BE2C (cell line): ENCODE measurements at regions not wholly inside any gene's neighbourhood (a gene's known extent, or its start where the extent isn't known, plus 50 kb on each side); places are given as distances from the start of the nearest gene placed in this dataset.
"Not testable (repeated sequence)": the region's sequence is repeated elsewhere in the genome, so short reads cannot be mapped to it uniquely, and the experiment has no call there.

ENCODE experiments used
- DNase-seq: peaks from one replicate; pipeline ENCODE4 v3.0.0-alpha.2; 2020
- H3K27me3 ChIP-seq: fragments of 250-450 bp; sonication (Bioruptor Pico); 2 replicates; pipeline ENCODE4 v1.5.1; 2020; ENCODE audit warnings: mild to moderate bottlenecking
- H3K36me3 ChIP-seq: fragments of 250-450 bp; sonication (Bioruptor Pico); 2 replicates; pipeline ENCODE4 v1.5.1; 2020; ENCODE audit warnings: mild to moderate bottlenecking
- H3K4me1 ChIP-seq: fragments of 250-450 bp; sonication (Bioruptor Pico); 2 replicates; pipeline ENCODE4 v1.5.1; 2020
- H3K4me3 ChIP-seq: 2 replicates; pipeline ENCODE4 v1.5.1; 2011; ENCODE audit warnings: low read depth, low read length
- H3K9me3 ChIP-seq: fragments of 250-450 bp; sonication (Bioruptor Pico); 2 replicates; pipeline ENCODE4 v1.5.1; 2020
- CTCF ChIP-seq: IDR thresholded peaks from 2 replicates; pipeline ENCODE4 v1.5.1; 2012; ENCODE audit warnings: mild to moderate bottlenecking, low read depth, low read length

DNA sequence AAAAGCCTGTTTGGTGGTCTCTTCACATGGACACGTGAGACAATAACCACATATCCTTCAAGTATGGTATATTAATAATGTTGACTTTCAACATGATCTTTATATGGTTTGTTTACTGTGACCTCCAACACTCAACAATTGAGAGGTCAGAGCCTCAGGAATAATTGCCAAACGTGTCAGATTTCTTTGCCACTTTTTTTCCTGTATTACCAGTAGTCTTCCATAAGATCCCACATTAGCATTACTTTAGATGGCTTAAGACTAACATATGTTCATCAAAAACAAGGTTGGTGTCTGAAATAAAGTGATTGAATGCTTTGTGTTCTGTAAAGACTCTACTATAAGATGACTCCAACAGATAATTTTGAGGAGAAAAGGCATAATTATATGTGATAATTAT, 118.7 kb upstream of the F3 start:
- H3K27me3 ChIP-seq = no peaks in the 10 kb centered on the region
- H3K4me3 ChIP-seq = no peak overlapping the region
- no peak for DNase-seq
- H3K4me1 ChIP-seq = no peaks in the 10 kb centered on the region
- no peaks in the 10 kb centered on the region for H3K9me3 ChIP-seq
- no peak for TF ChIP-seq CTCF
- no peaks in the 10 kb centered on the region for H3K36me3 ChIP-seq

DNA sequence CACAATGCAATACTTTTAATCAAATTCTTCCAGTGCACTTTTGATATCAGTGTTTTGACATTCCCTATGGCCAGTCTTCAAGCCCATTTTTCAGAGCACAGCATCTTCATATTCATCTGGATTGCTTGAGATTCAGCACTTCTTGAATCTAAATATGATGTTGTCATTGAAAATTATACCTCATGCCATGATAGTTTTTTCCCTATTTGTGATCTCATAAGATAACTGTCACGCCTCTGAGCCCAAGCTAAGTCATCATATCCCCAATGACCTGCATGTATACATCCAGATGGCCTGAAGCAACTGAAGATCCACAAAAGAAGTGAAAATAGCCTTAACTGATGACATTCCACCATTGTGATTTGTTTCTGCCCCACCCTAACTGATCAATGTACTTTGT, 117.6 kb upstream of the F3 start:
- H3K4me1 ChIP-seq, H3K36me3 ChIP-seq, H3K9me3 ChIP-seq, H3K27me3 ChIP-seq, DNase-seq, H3K4me3 ChIP-seq: not testable (repeated sequence)

GRCh38 chr1:94658221-94658620, 116.7 kb upstream of the F3 start:
- Histone ChIP-seq H3K4me3 (no peak overlapping the region), H3K27me3 (no peaks in the 10 kb centered on the region), H3K36me3 (no peaks in the 10 kb centered on the region), H3K9me3 (no peaks in the 10 kb centered on the region), H3K4me1 (no peaks in the 10 kb centered on the region)
- TF ChIP-seq CTCF = no peak
- DNase-seq = no peak

DNA sequence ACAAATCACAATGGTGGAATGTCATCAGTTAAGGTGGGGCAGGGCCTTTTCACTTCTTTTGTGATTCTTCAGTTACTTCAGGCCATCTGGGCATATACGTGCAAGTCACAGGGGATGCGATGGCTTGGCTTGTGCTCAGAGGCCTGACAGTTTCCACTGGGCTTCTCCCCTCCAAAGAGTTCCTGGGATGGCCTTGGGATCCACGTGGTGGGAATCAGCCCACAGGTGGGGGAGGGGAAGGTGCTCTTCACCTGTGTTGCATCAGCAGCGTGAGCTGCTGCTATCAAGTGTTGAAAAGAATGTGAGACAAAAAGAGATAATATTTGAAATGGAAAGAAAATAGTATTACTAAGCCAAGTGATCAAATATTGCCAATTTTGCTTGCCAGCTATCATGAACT, 116.2 kb upstream of the F3 start:
- not testable (repeated sequence) for H3K27me3 ChIP-seq, H3K4me3 ChIP-seq, H3K36me3 ChIP-seq, DNase-seq, H3K4me1 ChIP-seq, H3K9me3 ChIP-seq

- Histone ChIP-seq H3K36me3 (no peaks in the 10 kb centered on the region), H3K27me3 (no peaks in the 10 kb centered on the region), H3K4me1 (no peaks in the 10 kb centered on the region), H3K4me3 (no peak overlapping the region), H3K9me3 (no peaks in the 10 kb centered on the region)
- no peak for TF ChIP-seq CTCF
- no peak for DNase-seq
Observed at GRCh38 chr1:94656967-94657366, 115.4 kb upstream of the F3 start.

GRCh38 chr1:94654919-94655318, 113.4 kb upstream of the F3 start:
- Histone ChIP-seq H3K27me3 (no peaks in the 10 kb centered on the region), H3K36me3 (no peaks in the 10 kb centered on the region)

GRCh38 chr1:94654459-94654858, 112.9 kb upstream of the F3 start:
- DNase-seq = no peak
- H3K4me3 ChIP-seq = no peak overlapping the region
- TF ChIP-seq CTCF = no peak
- H3K9me3 ChIP-seq = no peaks in the 10 kb centered on the region
- no peaks in the 10 kb centered on the region for H3K27me3 ChIP-seq
- H3K4me1 ChIP-seq = no peaks in the 10 kb centered on the region
- no peaks in the 10 kb centered on the region for H3K36me3 ChIP-seq

More at GRCh38 chr1:94654919-94655318, 113.4 kb upstream of the F3 start:
- no peaks in the 10 kb centered on the region for H3K9me3 ChIP-seq
- H3K4me3 ChIP-seq = no peak overlapping the region
- TF ChIP-seq CTCF = no peak
- no peaks in the 10 kb centered on the region for H3K4me1 ChIP-seq
- DNase-seq = no peak
